Sigmoid colon (tissue), 4 donors: ENCODE measurements at regions not wholly inside any gene's neighbourhood (a gene's known extent, or its start where the extent isn't known, plus 50 kb on each side); places are given as distances from the start of the nearest gene placed in this dataset.

ENCODE experiments used
- CTCF ChIP-seq, 4 experiments: fragments of 450-650 bp in 3 of 4; fragments of 200-600 bp in 1 of 4; IDR thresholded peaks; one replicate each; pipeline ENCODE4 v1.5.1; 2016 to 2019; ENCODE audit warnings: antibody characterized with exemption in 4 of 4, mild to moderate bottlenecking in 3 of 4, moderate library complexity in 2 of 4
- EP300 ChIP-seq, 4 donors: sonication (generic); formaldehyde crosslinking; IDR thresholded peaks; one replicate each; pipeline ENCODE4 v1.6.1; 2017; ENCODE audit warnings: antibody characterized with exemption in 4 of 4
- POLR2A ChIP-seq, 2 donors: fragments of 450-650 bp; IDR thresholded peaks; one replicate each; pipeline ENCODE4 v1.6.1; 2016; ENCODE audit warnings: antibody characterized with exemption in 2 of 2, mild to moderate bottlenecking in 2 of 2, moderate library complexity in 2 of 2

- TF ChIP-seq POLR2A (IDR thresholded peaks at IDR 0.05) (no peak), CTCF (IDR thresholded peaks at IDR 0.05) (no peak), EP300 (IDR thresholded peaks at IDR 0.05) (no peak)
These were observed 188.8 kb downstream of the LSM5 start for GRCh38 chr7:32301427-32301826.
